Kidney (tissue), 13 donors: ENCODE measurements at regions not wholly inside any gene's neighbourhood (a gene's known extent, or its start where the extent isn't known, plus 50 kb on each side); places are given as distances from the start of the nearest gene placed in this dataset.
"Not testable (repeated sequence)": the region's sequence is repeated elsewhere in the genome, so short reads cannot be mapped to it uniquely, and the experiment has no call there.

ENCODE experiments used
- DNase-seq, 5 donors: peaks; one replicate each; pipeline ENCODE4 v3.0.0-alpha.2; 2013 to 2020
- FAIRE-seq: peaks from 2 replicates; lab custom pipeline; 2012; peaks lifted over from hg19 to GRCh38; lab: Jason Lieb, UNC
- H3K27ac ChIP-seq, 2 donors: one replicate each; pipeline ENCODE4 v1.7.0; 2013; ENCODE audit warnings: low read depth in 2 of 2, low read length in 2 of 2, inconsistent platforms in 1 of 2
- H3K27me3 ChIP-seq: one replicate; pipeline ENCODE4 v1.7.1; 2013; ENCODE audit warnings: low read length, inconsistent platforms; ENCODE audit not compliant: control insufficient read depth, insufficient read depth
- H3K36me3 ChIP-seq, 3 donors: one replicate each; pipeline versions ENCODE4 v1.7.0 to v1.7.1; 2013; ENCODE audit warnings: low read length in 3 of 3, control low read depth in 1 of 3, inconsistent platforms in 1 of 3; ENCODE audit not compliant: insufficient read depth in 3 of 3, control insufficient read depth in 2 of 3
- H3K4me1 ChIP-seq, 3 donors: one replicate each; pipeline versions ENCODE4 v1.7.0 to v1.7.1; 2013; ENCODE audit warnings: low read length in 3 of 3, inconsistent platforms in 1 of 3, low read depth in 1 of 3; ENCODE audit not compliant: control insufficient read depth in 2 of 3, insufficient read depth in 2 of 3
- H3K4me3 ChIP-seq, 3 donors: one replicate each; pipeline versions ENCODE4 v1.7.0 to v1.8.1; 2013; ENCODE audit warnings: low read length in 3 of 3, control low read depth in 1 of 3, inconsistent platforms in 1 of 3
- H3K9ac ChIP-seq, 3 donors: one replicate each; pipeline versions ENCODE4 v1.7.0 to v1.7.1; 2013; ENCODE audit warnings: low read length in 3 of 3, control low read depth in 1 of 3, inconsistent platforms in 1 of 3
- H3K9me3 ChIP-seq, 3 donors: one replicate each; pipeline versions ENCODE4 v1.7.0 to v1.7.1; 2013; ENCODE audit warnings: low read length in 3 of 3, control low read depth in 1 of 3, inconsistent platforms in 1 of 3; ENCODE audit not compliant: control insufficient read depth in 2 of 3, insufficient read depth in 1 of 3
- CTCF ChIP-seq: IDR thresholded peaks from 3 replicates; pipeline ENCODE4 v1.5.1; 2012; ENCODE audit warnings: mild to moderate bottlenecking, moderate library complexity, borderline replicate concordance; ENCODE audit not compliant: insufficient read depth; ENCODE audit errors: extremely low read depth
- intact Hi-C: fragments of 100-400 bp; cut with DNase I; formaldehyde crosslinking; loops from one replicate; pipeline ENCODE4 v1.11.1; 2022
- donor health status: control.
- donor health status: control.
- donor health status: control.
- donor health status: control.
- donor health status: control.
- donor health status: DM: yes; HTN: yes; CAD: no.
- donor health status: Normal renal cell carcinoma (clear cell type).

GRCh38 chr4:119971431-119972084 lies 95.1 kb downstream of the MAD2L1 start:
- Histone ChIP-seq H3K4me1 (no peaks in the 10 kb centered on the region), H3K36me3 (no peaks in the 10 kb centered on the region), H3K9me3 (no peaks in the 10 kb centered on the region), H3K9ac (no peak overlapping the region), H3K27me3 (no peaks in the 10 kb centered on the region), H3K27ac (no peak overlapping the region), H3K4me3 (no peak overlapping the region)
- no peak for FAIRE-seq
- intact Hi-C loops: no loop called here
- peak in 2 of 5 donors; percentile 53 to 84 for DNase-seq
- no peak for TF ChIP-seq CTCF

GRCh38 chr4:119962631-119963030 lies 104.0 kb downstream of the MAD2L1 start:
- Histone ChIP-seq H3K4me3 (no peak overlapping the region), H3K9ac (no peak overlapping the region), H3K27me3 (no peaks in the 10 kb centered on the region), H3K27ac (no peak overlapping the region), H3K36me3 (no peaks in the 10 kb centered on the region), H3K4me1 (no peaks in the 10 kb centered on the region), H3K9me3 (no peaks in the 10 kb centered on the region)
- DNase-seq (no peak), FAIRE-seq (no peak)
- intact Hi-C loops: no loop called here
- TF ChIP-seq CTCF: no peak

- no peak overlapping the region for H3K27ac ChIP-seq
- H3K9me3 ChIP-seq: no peaks in the 10 kb centered on the region
- no peaks in the 10 kb centered on the region for H3K36me3 ChIP-seq
- H3K4me3 ChIP-seq: no peak overlapping the region
- FAIRE-seq (peak; percentile 47), DNase-seq (no peak)
- H3K27me3 ChIP-seq: no peaks in the 10 kb centered on the region
- TF ChIP-seq CTCF: no peak
- H3K9ac ChIP-seq: no peak overlapping the region
- no peaks in the 10 kb centered on the region for H3K4me1 ChIP-seq
- intact Hi-C loops: no loop called here
Observed at GRCh38 chr4:119958983-119959382, 107.7 kb downstream of the MAD2L1 start.

GRCh38 chr4:119955256-119955655 lies 111.4 kb downstream of the MAD2L1 start:
- Histone ChIP-seq H3K27me3 (no peaks in the 10 kb centered on the region), H3K4me1 (no peaks in the 10 kb centered on the region), H3K9ac (no peak overlapping the region), H3K36me3 (no peaks in the 10 kb centered on the region), H3K9me3 (no peaks in the 10 kb centered on the region), H3K27ac (no peak overlapping the region), H3K4me3 (no peak overlapping the region)
- DNase-seq (no peak), FAIRE-seq (no peak)
- intact Hi-C loops: no loop called here
- no peak for TF ChIP-seq CTCF

GRCh38 chr4:119954487-119954886 lies 112.2 kb downstream of the MAD2L1 start:
- H3K4me1 ChIP-seq, H3K4me3 ChIP-seq, DNase-seq, H3K27me3 ChIP-seq, H3K27ac ChIP-seq, FAIRE-seq, H3K36me3 ChIP-seq, H3K9me3 ChIP-seq, intact Hi-C loops, H3K9ac ChIP-seq: not testable (repeated sequence)
